Ovary (tissue), 7 donors: ENCODE measurements at regions not wholly inside any gene's neighbourhood (a gene's known extent, or its start where the extent isn't known, plus 50 kb on each side); places are given as distances from the start of the nearest gene placed in this dataset.

ENCODE experiments used
- DNase-seq, 5 donors: peaks; one replicate each; pipeline ENCODE4 v3.0.0-alpha.2; 2019 to 2020
- H3K27ac ChIP-seq, 2 donors: fragments of 200-600 bp; one replicate each; pipeline versions ENCODE4 v1.5.1 to v1.8.0; 2019 to 2022
- H3K27me3 ChIP-seq: fragments of 200-600 bp; one replicate; pipeline ENCODE4 v1.8.0; 2022
- H3K36me3 ChIP-seq: fragments of 200-600 bp; sonication (generic); one replicate; pipeline ENCODE4 v1.5.1; 2019
- H3K4me1 ChIP-seq: one replicate; pipeline ENCODE4 v1.8.1; 2013; ENCODE audit warnings: mild to moderate bottlenecking, moderate library complexity; ENCODE audit not compliant: insufficient read depth
- H3K4me3 ChIP-seq: fragments of 200-600 bp; sonication (generic); one replicate; pipeline ENCODE4 v1.5.1; 2017
- H3K9me3 ChIP-seq, 2 donors: fragments of 200-600 bp in 1 of 2; sonication (generic) in 1 of 2; one replicate each; pipeline versions ENCODE4 v1.5.1 to v1.8.1; 2013 to 2019; ENCODE audit warnings: mild to moderate bottlenecking in 1 of 2, moderate library complexity in 1 of 2
- CTCF ChIP-seq, 3 donors: fragments of 450-650 bp in 2 of 3; fragments of 200-600 bp in 1 of 3; IDR thresholded peaks; one replicate each; pipeline versions ENCODE4 v1.5.1 to v1.8.0; 2016 to 2022; ENCODE audit warnings: antibody characterized with exemption in 3 of 3, mild to moderate bottlenecking in 1 of 3
- EP300 ChIP-seq: sonication (generic); formaldehyde crosslinking; IDR thresholded peaks from one replicate; pipeline ENCODE4 v1.6.1; 2017; ENCODE audit warnings: antibody characterized with exemption
- POLR2A ChIP-seq: fragments of 450-650 bp; IDR thresholded peaks from one replicate; pipeline ENCODE4 v1.6.1; 2017; ENCODE audit warnings: antibody characterized with exemption, mild to moderate bottlenecking, moderate library complexity
- WGBS, 3 donors: extraction: QIAGEN DNeasy Blood & Tissue Kit in 1 of 3; methylation state at CpG; one replicate each; pipeline versions ENCODE4 v1.1.5 to v1.1.7; 2013 to 2017; 5-methylcytosine and 5-hydroxymethylcytosine counted together
- intact Hi-C, 4 donors: fragments of 100-400 bp; cut with DNase I; formaldehyde crosslinking; loops; one replicate each; pipeline versions ENCODE4 v1.11.0 to v1.15.1; 2022 to 2023
- donor health status: DM: no; HTN: no; CAD: no; lungs with moderate emphysema.
- donor health status: DM: no; HTN: no; CAD: no.
- donor health status: Bipolar disorder and iron deficiency.
- donor health status: DM: no; HTN: no; CAD: no.
- donor health status: DM: yes; HTN: yes; CAD: no.

DNA sequence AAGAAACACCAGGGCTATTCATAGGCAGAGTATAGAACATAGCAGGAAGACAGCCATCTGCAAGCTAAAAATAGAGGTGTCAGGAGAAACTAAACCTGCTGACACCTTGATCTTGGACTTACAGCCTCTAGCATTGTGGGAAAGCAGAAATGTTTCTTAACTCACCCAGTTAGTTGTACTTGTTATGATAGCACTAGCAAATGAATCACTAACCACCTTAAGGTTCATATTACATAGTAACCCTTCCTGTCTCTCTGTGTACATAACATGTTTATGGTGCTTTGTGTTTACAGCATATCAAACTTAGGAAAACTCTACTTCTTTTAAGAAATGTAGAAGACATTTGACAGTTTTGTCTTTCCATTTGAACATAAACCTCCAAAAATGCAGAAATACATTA is 1031.3 kb downstream of the FSCB start:
- no peaks in the 10 kb centered on the region for H3K4me1 ChIP-seq
- intact Hi-C loops, result no loop called here
- TF ChIP-seq POLR2A, result no peak
- TF ChIP-seq CTCF (IDR thresholded peaks at IDR 0.05), result no peak
- no peak for TF ChIP-seq EP300
- DNase-seq, result no peak
- no peaks in the 10 kb centered on the region for H3K36me3 ChIP-seq
- H3K4me3 ChIP-seq, result no peak overlapping the region
- H3K9me3 ChIP-seq, result no peaks in the 10 kb centered on the region
- H3K27me3 ChIP-seq, result no peaks in the 10 kb centered on the region
- no peak overlapping the region for H3K27ac ChIP-seq

DNA sequence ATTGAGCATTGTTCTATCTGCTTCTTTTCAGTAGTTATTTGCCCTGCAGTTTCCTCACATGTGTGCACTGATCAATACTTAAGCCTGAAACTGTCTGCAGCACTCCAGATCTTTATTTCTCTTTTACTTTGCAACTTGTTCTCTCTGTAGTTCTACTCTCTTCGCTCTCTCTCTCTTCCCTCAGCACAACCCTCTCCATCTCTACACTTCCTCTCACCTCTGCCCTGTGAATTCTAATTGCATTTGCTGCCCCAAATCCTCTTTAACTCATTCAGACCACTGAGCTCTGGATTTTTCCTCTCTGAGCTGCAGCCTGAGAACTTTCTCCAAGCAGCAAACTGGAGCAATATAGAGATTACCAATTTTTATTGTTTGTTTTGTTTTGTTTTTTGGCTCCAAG is 1035.5 kb downstream of the FSCB start:
- Histone ChIP-seq H3K9me3 (no peaks in the 10 kb centered on the region), H3K36me3 (no peaks in the 10 kb centered on the region), H3K4me3 (no peak overlapping the region), H3K4me1 (no peaks in the 10 kb centered on the region), H3K27ac (no peak overlapping the region), H3K27me3 (no peaks in the 10 kb centered on the region)
- intact Hi-C loops, result no loop called here
- TF ChIP-seq POLR2A, result no peak
- no peak for TF ChIP-seq CTCF (IDR thresholded peaks at IDR 0.05)
- no peak for TF ChIP-seq EP300
- DNase-seq, result no peak
- WGBS, 3 donors, result 76 to 91% (median 91%) methylated on average over 1 of the region's 1 CpG

GRCh38 chr14:43464968-43465367 is 1042.1 kb downstream of the FSCB start:
- TF ChIP-seq EP300 (no peak), POLR2A (no peak), CTCF (IDR thresholded peaks at IDR 0.05) (no peak)
- no peak overlapping the region for H3K4me3 ChIP-seq
- no peaks in the 10 kb centered on the region for H3K36me3 ChIP-seq
- no peak overlapping the region for H3K27ac ChIP-seq
- no peak for DNase-seq
- intact Hi-C loops, result no loop called here
- H3K27me3 ChIP-seq, result no peaks in the 10 kb centered on the region
- H3K4me1 ChIP-seq, result no peaks in the 10 kb centered on the region
- no peaks in the 10 kb centered on the region for H3K9me3 ChIP-seq
- 82 to 97% (median 87%) methylated on average over 1 of the region's 1 CpG for WGBS, 3 donors

DNA sequence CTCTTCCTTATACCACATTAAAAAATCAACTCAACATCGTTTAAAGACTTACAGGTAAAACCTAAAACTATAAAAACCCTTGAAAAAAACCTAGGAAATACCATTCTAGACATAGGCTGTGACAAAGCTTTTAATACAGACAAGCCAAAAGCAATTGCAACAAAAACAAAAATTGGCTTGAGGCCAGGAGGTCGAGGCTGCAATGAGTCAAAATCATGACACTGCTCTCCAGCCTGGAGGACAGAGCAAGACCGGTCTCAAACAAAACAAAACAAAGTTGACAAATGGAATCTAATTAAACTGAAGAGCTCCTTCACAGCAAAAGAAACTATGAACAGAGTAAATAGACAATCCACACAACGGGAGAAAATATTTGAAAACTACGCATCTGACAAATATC is 1057.8 kb downstream of the FSCB start:
- TF ChIP-seq POLR2A (no peak), CTCF (IDR thresholded peaks at IDR 0.05) (no peak), EP300 (no peak)
- intact Hi-C loops, result no loop called here
- Histone ChIP-seq H3K27ac (no peak overlapping the region), H3K4me1 (no peaks in the 10 kb centered on the region), H3K36me3 (no peaks in the 10 kb centered on the region), H3K4me3 (no peak overlapping the region), H3K27me3 (no peaks in the 10 kb centered on the region), H3K9me3 (no peaks in the 10 kb centered on the region)
- DNase-seq, result no peak
- WGBS, 3 donors, result 31 to 36% (median 32%) methylated on average over 5 of the region's 5 CpGs

DNA sequence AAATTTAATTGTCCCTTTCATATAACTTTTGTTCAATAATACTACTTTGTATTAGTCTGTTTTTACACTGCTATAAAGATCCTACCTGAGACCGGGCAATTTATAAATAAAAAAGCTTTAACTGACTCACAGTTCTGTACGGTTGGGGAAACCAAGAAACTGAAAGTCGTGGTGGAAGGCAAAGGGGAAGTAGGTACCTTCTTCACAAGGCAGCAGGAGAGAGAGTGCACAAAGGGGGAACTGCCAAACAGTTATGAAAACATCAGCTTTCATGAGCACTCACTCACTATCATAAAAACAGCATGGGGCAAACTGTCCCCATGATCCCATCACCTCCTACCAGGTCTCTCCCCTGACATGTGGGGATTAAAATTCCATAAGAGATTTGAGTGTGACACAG is 1069.0 kb downstream of the FSCB start:
- 85 to 86% (median 85%) methylated on average over 3 of the region's 3 CpGs for WGBS, 3 donors
- Histone ChIP-seq H3K4me3 (no peak overlapping the region), H3K36me3 (no peaks in the 10 kb centered on the region), H3K27ac (no peak overlapping the region), H3K4me1 (no peaks in the 10 kb centered on the region), H3K27me3 (no peaks in the 10 kb centered on the region), H3K9me3 (no peaks in the 10 kb centered on the region)
- intact Hi-C loops, result loop anchor here in 1 of 4 donors (5.0 kb wide), 1 partner anchor 871 kb away; no protein-coding TSS in a partner anchor
- no peak for TF ChIP-seq CTCF (IDR thresholded peaks at IDR 0.05)
- no peak for TF ChIP-seq POLR2A
- no peak for TF ChIP-seq EP300
- DNase-seq, result no peak
